ENCODE measurements at regions not wholly inside any gene's neighbourhood (a gene's known extent, or its start where the extent isn't known, plus 50 kb on each side); places are given as distances from the start of the nearest gene placed in this dataset.

DNA sequence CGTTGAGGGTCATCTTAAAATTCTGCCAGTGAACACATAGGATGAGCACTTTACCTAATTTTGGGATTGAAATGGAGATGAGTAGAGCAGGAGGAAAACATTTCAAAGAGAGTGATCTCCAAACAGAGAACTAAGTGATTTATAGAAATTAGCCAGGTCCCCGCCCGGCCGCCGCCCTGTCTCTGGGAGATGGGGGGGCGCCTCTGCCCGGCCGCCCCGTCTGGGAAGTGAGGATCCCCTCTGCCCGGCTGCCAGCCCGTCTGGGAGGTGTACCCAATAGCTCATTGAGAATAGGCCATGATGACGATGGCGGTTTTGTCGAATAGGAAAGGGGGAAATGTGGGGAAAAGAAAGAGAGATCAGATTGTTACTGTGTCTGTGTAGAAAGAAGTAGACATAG lies 276.7 kb upstream of the C11orf87 start:
- H3K9me3 ChIP-seq (ENCODE audit: insufficient read depth, low read length, severe bottlenecking) = no peaks in the 10 kb centered on the region
- H3K79me2 ChIP-seq (ENCODE audit: insufficient read depth, low read length) = no peaks in the 10 kb centered on the region
- H2AFZ ChIP-seq (ENCODE audit: low read depth, low read length) = no peak overlapping the region
- no peaks in the 10 kb centered on the region for H4K20me1 ChIP-seq (ENCODE audit: insufficient read depth, low read length)
- H3K27me3 ChIP-seq (ENCODE audit: insufficient read depth, low read length, poor library complexity) = no peaks in the 10 kb centered on the region
- H3K4me3 ChIP-seq (ENCODE audit: low read depth in 1 of 2, low read length in 2 of 2) = no peak overlapping the region
- DNase-seq (no peak), ATAC-seq (ENCODE audit: insufficient read depth, low read depth) (no peak)
- TF ChIP-seq, protein P1, sequence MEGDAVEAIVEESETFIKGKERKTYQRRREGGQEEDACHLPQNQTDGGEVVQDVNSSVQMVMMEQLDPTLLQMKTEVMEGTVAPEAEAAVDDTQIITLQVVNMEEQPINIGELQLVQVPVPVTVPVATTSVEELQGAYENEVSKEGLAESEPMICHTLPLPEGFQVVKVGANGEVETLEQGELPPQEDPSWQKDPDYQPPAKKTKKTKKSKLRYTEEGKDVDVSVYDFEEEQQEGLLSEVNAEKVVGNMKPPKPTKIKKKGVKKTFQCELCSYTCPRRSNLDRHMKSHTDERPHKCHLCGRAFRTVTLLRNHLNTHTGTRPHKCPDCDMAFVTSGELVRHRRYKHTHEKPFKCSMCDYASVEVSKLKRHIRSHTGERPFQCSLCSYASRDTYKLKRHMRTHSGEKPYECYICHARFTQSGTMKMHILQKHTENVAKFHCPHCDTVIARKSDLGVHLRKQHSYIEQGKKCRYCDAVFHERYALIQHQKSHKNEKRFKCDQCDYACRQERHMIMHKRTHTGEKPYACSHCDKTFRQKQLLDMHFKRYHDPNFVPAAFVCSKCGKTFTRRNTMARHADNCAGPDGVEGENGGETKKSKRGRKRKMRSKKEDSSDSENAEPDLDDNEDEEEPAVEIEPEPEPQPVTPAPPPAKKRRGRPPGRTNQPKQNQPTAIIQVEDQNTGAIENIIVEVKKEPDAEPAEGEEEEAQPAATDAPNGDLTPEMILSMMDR (IDR thresholded peaks at IDR 0.05; ENCODE audit: borderline replicate concordance, extremely low read depth, low read length, poor library complexity, severe bottlenecking) = no peak
- TF ChIP-seq EZH2 (IDR thresholded peaks at IDR 0.05; ENCODE audit: borderline replicate concordance, low read depth, low read length, severe bottlenecking) = no peak
- no peak overlapping the region for H3K27ac ChIP-seq (ENCODE audit: low read length)
- no peak overlapping the region for H3K4me2 ChIP-seq (ENCODE audit: insufficient read depth, low read length)
- H3K4me1 ChIP-seq (ENCODE audit: insufficient read depth, low read length) = no peaks in the 10 kb centered on the region
- H3K36me3 ChIP-seq (ENCODE audit: insufficient read depth, low read length) = no peaks in the 10 kb centered on the region
- H3K9ac ChIP-seq (ENCODE audit: low read depth, low read length) = no peak overlapping the region

DNA sequence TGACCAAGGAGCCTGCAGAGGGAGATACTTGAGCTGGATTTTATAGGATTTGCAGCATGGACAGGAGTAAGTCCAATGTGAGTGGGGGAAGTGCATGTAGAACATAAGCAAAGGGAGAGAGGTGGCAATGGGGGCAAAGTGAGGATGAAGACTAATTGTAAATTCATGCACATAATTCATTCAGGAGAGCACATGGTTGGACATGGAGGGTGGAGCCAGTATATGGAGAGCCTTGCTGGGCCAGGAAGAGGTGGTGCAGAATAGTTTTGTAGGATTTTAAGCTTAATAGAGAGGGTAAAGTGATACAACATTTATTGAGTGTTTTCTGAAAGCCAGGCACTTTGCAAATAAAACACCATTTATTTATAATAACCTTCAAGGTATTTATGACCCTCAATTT lies 274.3 kb upstream of the C11orf87 start:
- H3K9ac ChIP-seq (ENCODE audit: low read depth, low read length) = no peak overlapping the region
- H3K4me2 ChIP-seq (ENCODE audit: insufficient read depth, low read length) = no peak overlapping the region
- no peaks in the 10 kb centered on the region for H3K79me2 ChIP-seq (ENCODE audit: insufficient read depth, low read length)
- H3K27me3 ChIP-seq (ENCODE audit: insufficient read depth, low read length, poor library complexity) = no peaks in the 10 kb centered on the region
- DNase-seq = no peak
- H4K20me1 ChIP-seq (ENCODE audit: insufficient read depth, low read length) = no peaks in the 10 kb centered on the region
- H3K9me3 ChIP-seq (ENCODE audit: insufficient read depth, low read length, severe bottlenecking) = no peaks in the 10 kb centered on the region
- TF ChIP-seq EZH2 (IDR thresholded peaks at IDR 0.05; ENCODE audit: borderline replicate concordance, low read depth, low read length, severe bottlenecking) = no peak
- TF ChIP-seq, protein P1 (IDR thresholded peaks at IDR 0.05; ENCODE audit: borderline replicate concordance, extremely low read depth, low read length, poor library complexity, severe bottlenecking) = no peak
- H3K4me1 ChIP-seq (ENCODE audit: insufficient read depth, low read length) = no peaks in the 10 kb centered on the region
- H2AFZ ChIP-seq (ENCODE audit: low read depth, low read length) = no peak overlapping the region
- H3K4me3 ChIP-seq (ENCODE audit: low read depth in 1 of 2, low read length in 2 of 2) = no peak overlapping the region
- no peaks in the 10 kb centered on the region for H3K36me3 ChIP-seq (ENCODE audit: insufficient read depth, low read length)
- H3K27ac ChIP-seq (ENCODE audit: low read length) = no peak overlapping the region
- ATAC-seq (ENCODE audit: insufficient read depth, low read depth) = no peak

DNA sequence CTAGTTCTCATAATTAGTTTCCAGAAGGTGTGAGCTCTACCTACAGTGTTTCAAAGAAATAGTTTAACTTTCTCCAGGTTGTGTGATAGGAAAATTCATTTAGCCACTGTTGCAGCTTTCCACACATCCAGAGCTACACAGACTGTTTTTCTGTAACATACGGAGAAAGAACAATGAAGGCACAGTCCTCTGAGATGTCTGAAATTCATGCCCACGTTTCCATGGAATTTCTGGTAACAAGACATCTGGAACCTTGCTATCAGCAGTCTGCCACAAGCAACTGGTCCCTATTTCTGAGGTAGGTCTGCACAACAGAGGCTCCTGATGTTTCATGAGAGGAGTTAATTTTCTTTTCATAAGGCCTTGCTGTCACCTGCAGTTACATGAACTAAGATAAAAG lies 273.3 kb upstream of the C11orf87 start:
- TF ChIP-seq EZH2 (IDR thresholded peaks at IDR 0.05; ENCODE audit: borderline replicate concordance, low read depth, low read length, severe bottlenecking) = no peak
- TF ChIP-seq, protein P1 (IDR thresholded peaks at IDR 0.05; ENCODE audit: borderline replicate concordance, extremely low read depth, low read length, poor library complexity, severe bottlenecking) = no peak
- H3K36me3 ChIP-seq (ENCODE audit: insufficient read depth, low read length) = no peaks in the 10 kb centered on the region
- no peak for DNase-seq

DNA sequence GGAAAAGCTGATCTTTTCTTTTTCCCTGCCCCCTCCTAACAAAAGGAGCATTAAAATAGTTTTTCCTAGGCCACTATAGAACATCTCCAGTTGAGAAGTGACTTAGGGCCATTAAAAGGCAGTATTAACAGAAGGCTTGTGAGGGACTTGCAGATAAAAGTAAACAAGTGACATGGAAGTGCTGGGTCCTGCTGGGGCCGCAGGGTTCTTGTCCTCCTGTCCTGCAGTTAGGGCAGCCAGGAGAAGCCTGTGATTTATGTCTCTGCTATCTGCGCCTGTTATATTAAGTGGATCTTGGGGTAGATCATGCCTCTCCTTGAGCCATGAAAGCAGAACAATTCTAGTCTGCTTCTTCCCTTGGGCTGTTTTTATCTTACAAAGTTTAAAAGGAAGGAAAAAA lies 271.4 kb upstream of the C11orf87 start:
- Histone ChIP-seq H3K9me3 (ENCODE audit: insufficient read depth, low read length, severe bottlenecking) (no peaks in the 10 kb centered on the region), H3K36me3 (ENCODE audit: insufficient read depth, low read length) (no peaks in the 10 kb centered on the region), H3K4me1 (ENCODE audit: insufficient read depth, low read length) (no peaks in the 10 kb centered on the region), H3K4me2 (ENCODE audit: insufficient read depth, low read length) (no peak overlapping the region), H2AFZ (ENCODE audit: low read depth, low read length) (no peak overlapping the region), H3K9ac (ENCODE audit: low read depth, low read length) (no peak overlapping the region), H3K27me3 (ENCODE audit: insufficient read depth, low read length, poor library complexity) (no peaks in the 10 kb centered on the region), H4K20me1 (ENCODE audit: insufficient read depth, low read length) (no peaks in the 10 kb centered on the region), H3K27ac (ENCODE audit: low read length) (no peak overlapping the region), H3K79me2 (ENCODE audit: insufficient read depth, low read length) (no peaks in the 10 kb centered on the region), H3K4me3 (ENCODE audit: low read depth in 1 of 2, low read length in 2 of 2) (no peak overlapping the region)
- no peak for TF ChIP-seq EZH2 (IDR thresholded peaks at IDR 0.05; ENCODE audit: borderline replicate concordance, low read depth, low read length, severe bottlenecking)
- TF ChIP-seq, protein P1 (IDR thresholded peaks at IDR 0.05; ENCODE audit: borderline replicate concordance, extremely low read depth, low read length, poor library complexity, severe bottlenecking) = no peak
- ATAC-seq (ENCODE audit: insufficient read depth, low read depth) (no peak), DNase-seq (no peak)

More for the DNA sequence above, 273.3 kb upstream of the C11orf87 start:
- H3K27me3 ChIP-seq (ENCODE audit: insufficient read depth, low read length, poor library complexity) = no peaks in the 10 kb centered on the region
- no peak overlapping the region for H3K27ac ChIP-seq (ENCODE audit: low read length)
- no peak for ATAC-seq (ENCODE audit: insufficient read depth, low read depth)
- H3K4me3 ChIP-seq (ENCODE audit: low read depth in 1 of 2, low read length in 2 of 2) = no peak overlapping the region
- H2AFZ ChIP-seq (ENCODE audit: low read depth, low read length) = no peak overlapping the region
- no peaks in the 10 kb centered on the region for H3K4me1 ChIP-seq (ENCODE audit: insufficient read depth, low read length)
- H3K9ac ChIP-seq (ENCODE audit: low read depth, low read length) = no peak overlapping the region
- H3K79me2 ChIP-seq (ENCODE audit: insufficient read depth, low read length) = no peaks in the 10 kb centered on the region
- H4K20me1 ChIP-seq (ENCODE audit: insufficient read depth, low read length) = no peaks in the 10 kb centered on the region
- H3K9me3 ChIP-seq (ENCODE audit: insufficient read depth, low read length, severe bottlenecking) = no peaks in the 10 kb centered on the region
- no peak overlapping the region for H3K4me2 ChIP-seq (ENCODE audit: insufficient read depth, low read length)
